22Rv1 (cell line): ENCODE measurements at regions not wholly inside any gene's neighbourhood (a gene's known extent, or its start where the extent isn't known, plus 50 kb on each side); places are given as distances from the start of the nearest gene placed in this dataset.

Source experiments
- H3K27ac ChIP-seq: fragments of 450-650 bp; 2 replicates; pipeline ENCODE4 v1.5.1; 2017
- ZFX ChIP-seq: fragments of 450-650 bp; IDR thresholded peaks from 2 replicates; pipeline ENCODE4 v1.6.1; 2017; ENCODE audit warnings: antibody characterized with exemption, borderline replicate concordance
- TF ChIP-seq, protein P1 (sequence below): fragments of 450-650 bp; IDR thresholded peaks from 2 replicates; pipeline ENCODE4 v1.5.1; 2017; ENCODE audit warnings: mild to moderate bottlenecking

DNA sequence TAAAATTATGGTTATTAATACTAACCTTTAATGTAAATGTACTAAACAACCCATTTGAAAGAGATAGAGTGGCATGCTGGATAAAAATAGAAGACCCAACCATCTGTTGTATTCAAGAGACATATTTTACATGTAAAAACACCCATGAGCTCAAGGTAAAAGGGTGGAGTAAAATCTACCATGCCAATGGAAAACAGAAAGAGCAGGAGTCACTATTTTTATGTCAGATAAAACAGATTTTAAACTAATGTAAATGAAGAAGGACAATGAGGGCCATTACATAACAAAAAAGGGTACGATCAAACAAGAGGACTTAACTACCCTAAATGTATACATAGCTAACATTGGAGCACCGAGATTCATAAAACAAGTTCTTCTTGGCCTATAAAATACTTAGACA, 66.3 kb downstream of the ITM2A start:
- no peak for TF ChIP-seq ZFX
- TF ChIP-seq, protein P1, sequence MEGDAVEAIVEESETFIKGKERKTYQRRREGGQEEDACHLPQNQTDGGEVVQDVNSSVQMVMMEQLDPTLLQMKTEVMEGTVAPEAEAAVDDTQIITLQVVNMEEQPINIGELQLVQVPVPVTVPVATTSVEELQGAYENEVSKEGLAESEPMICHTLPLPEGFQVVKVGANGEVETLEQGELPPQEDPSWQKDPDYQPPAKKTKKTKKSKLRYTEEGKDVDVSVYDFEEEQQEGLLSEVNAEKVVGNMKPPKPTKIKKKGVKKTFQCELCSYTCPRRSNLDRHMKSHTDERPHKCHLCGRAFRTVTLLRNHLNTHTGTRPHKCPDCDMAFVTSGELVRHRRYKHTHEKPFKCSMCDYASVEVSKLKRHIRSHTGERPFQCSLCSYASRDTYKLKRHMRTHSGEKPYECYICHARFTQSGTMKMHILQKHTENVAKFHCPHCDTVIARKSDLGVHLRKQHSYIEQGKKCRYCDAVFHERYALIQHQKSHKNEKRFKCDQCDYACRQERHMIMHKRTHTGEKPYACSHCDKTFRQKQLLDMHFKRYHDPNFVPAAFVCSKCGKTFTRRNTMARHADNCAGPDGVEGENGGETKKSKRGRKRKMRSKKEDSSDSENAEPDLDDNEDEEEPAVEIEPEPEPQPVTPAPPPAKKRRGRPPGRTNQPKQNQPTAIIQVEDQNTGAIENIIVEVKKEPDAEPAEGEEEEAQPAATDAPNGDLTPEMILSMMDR = no peak

DNA sequence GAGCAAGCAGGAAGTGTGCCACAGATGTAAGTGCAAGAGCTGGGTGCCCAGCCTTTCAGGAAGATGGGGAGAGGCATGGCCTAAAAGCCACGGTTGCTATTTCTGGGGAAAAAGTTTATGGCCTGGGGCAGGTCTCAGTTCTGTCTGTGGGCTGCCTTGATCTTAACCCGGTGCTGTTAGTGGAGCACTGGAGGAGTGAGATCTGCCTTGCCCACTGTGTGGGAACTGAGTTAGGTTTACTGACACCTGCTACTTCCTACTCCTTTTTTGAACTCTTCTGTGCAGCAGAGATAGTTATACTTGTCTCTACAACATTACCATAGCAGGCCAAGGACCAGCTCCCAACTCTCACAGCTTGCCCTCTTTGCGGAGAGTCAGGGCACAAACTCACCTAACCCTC, 76.5 kb downstream of the ITM2A start:
- no peak overlapping the region for H3K27ac ChIP-seq
- TF ChIP-seq, protein P1 = no peak
- TF ChIP-seq ZFX = no peak

More for the DNA sequence above, 66.3 kb downstream of the ITM2A start:
- no peak overlapping the region for H3K27ac ChIP-seq

DNA sequence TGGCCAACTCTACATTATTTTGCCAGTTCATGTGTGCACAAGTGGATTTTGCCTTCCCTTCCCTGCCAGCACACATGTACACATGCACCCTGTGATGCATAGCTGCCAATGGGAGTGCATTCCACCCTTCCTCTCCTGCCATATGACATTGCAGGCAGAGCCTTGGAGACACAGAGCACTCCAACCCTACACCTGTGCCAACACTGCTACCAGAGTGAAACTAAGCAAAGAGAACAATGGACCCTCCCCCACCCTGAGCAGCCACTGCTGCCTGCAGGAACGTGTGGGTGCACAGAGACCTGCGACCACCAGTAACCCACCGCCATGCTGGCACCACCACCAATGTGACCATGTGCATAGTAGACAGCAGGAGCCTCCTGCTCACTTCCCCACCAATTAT, 78.4 kb downstream of the ITM2A start:
- TF ChIP-seq, protein P1 = no peak
- TF ChIP-seq ZFX = no peak
- no peak overlapping the region for H3K27ac ChIP-seq

DNA sequence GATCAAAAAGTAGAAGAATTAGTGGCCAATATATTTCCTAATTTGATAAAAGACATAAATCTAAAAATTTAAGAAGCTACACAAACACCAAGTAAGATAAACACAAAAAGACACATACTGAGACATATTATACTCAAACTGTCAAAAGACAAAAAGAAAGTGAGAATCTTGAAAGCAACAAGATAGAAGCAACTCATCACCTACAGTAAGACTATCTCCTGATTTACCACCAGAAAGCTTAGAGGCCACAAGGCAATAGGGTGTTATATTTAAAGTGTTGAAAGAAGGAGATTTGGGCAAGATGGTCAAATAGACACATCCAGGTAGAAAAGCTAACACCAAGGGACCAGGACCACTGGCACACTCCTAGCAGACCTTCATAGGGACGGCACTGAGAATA, 79.4 kb downstream of the ITM2A start:
- TF ChIP-seq ZFX = no peak
- TF ChIP-seq, protein P1 = no peak
- H3K27ac ChIP-seq = no peak overlapping the region

DNA sequence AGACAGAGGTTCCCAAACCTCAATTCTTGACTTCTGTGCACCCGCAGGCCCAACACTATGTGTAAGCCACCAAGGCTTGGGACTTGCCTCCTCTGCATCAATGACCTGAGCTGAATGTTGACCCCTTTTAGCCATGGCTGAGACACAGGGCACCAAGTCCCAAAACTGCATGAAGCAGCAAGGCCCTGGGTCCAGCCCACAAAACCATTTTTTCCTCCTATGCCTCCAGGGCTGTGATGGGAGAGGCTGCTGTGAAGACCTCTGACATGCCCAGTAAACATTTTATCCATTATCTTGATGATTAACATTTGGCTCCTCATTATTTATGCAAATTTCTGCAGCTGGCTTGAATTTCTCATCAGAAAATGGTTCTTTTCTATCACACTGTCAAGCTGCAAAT, 85.4 kb downstream of the ITM2A start:
- no peak for TF ChIP-seq ZFX
- TF ChIP-seq, protein P1 = no peak
- no peak overlapping the region for H3K27ac ChIP-seq

DNA sequence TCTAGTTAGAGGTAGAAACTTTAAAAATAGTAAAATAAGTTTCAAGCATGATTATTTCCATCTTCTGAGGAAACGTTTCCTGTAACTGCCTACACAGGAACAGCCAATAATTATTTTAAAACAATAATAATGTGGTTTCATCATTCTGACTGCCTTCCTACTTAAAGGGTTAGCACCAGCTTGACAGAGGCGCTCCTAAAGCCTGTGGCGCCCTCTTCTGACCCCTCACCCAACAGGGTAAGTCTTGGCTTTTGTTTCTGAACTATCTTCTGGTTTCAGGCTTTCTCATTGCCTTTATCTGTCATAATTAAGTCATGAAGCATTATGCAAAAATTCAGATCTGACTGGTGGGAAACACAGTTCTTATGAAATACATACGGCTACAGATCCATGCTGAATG, 96.7 kb downstream of the ITM2A start:
- no peak overlapping the region for H3K27ac ChIP-seq
- TF ChIP-seq ZFX = no peak
- TF ChIP-seq, protein P1 = peak; percentile 44

DNA sequence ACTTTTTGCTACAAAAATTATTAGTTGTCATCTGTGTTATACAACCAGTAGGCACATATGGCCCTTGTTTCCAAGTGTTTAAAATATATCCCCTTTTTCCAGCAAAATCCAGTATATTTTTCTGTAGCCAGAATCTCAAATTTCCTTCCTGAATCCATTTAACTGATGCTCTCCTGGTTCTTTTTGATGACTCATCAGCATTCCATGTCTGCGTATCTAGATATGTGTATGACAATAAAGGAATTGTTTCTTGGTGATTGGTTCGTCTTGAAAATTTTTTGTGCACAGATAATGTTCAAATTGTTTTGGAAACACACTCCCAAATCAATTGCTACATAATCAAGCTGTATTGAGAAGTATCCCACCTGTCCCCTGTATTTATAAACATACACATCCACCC, 98.3 kb downstream of the ITM2A start:
- H3K27ac ChIP-seq = no peak overlapping the region
- TF ChIP-seq, protein P1 = no peak
- TF ChIP-seq ZFX = no peak
